Heart left ventricle (tissue), 16 donors: ENCODE measurements at regions not wholly inside any gene's neighbourhood (a gene's known extent, or its start where the extent isn't known, plus 50 kb on each side); places are given as distances from the start of the nearest gene placed in this dataset.
"Not testable (repeated sequence)": the region's sequence is repeated elsewhere in the genome, so short reads cannot be mapped to it uniquely, and the experiment has no call there.

Source experiments
- ATAC-seq, 4 donors: fragments of 200-7000 bp; cut with Tn5 transposase; one replicate each; pipeline ENCODE4 v1.9.1; 2020 to 2022; ENCODE audit warnings: moderate library complexity in 4 of 4, mild to moderate bottlenecking in 3 of 4, moderate number of reproducible peaks in 1 of 4
- DNase-seq, 5 donors: peaks; one replicate each; pipeline ENCODE4 v3.0.0-alpha.2; 2020
- H3K27ac ChIP-seq, 12 donors: fragments of 200-600 bp; sonication (generic) in 4 of 12; one replicate each; pipeline versions ENCODE4 v1.5.0 to v1.8.0; 2016 to 2022; ENCODE audit warnings: mild to moderate bottlenecking in 2 of 12
- H3K27me3 ChIP-seq, 9 donors: fragments of 200-600 bp; sonication (generic) in 2 of 9; one replicate each; pipeline versions ENCODE4 v1.5.1 to v1.8.0; 2016 to 2022; ENCODE audit warnings: mild to moderate bottlenecking in 3 of 9
- H3K36me3 ChIP-seq, 9 donors: fragments of 200-600 bp; sonication (generic) in 2 of 9; one replicate each; pipeline versions ENCODE4 v1.5.0 to v1.8.0; 2018 to 2022; ENCODE audit warnings: mild to moderate bottlenecking in 2 of 9
- H3K4me1 ChIP-seq, 12 donors: fragments of 200-600 bp; sonication (generic) in 4 of 12; one replicate each; pipeline versions ENCODE4 v1.5.0 to v1.8.0; 2016 to 2022; ENCODE audit warnings: mild to moderate bottlenecking in 3 of 12
- H3K4me3 ChIP-seq, 12 donors: fragments of 200-600 bp; sonication (generic) in 4 of 12; one replicate each; pipeline versions ENCODE4 v1.5.0 to v1.8.0; 2017 to 2022; ENCODE audit warnings: mild to moderate bottlenecking in 9 of 12, moderate library complexity in 4 of 12
- H3K9me3 ChIP-seq, 12 donors: fragments of 200-600 bp; sonication (generic) in 4 of 12; one replicate each; pipeline versions ENCODE4 v1.5.0 to v1.8.0; 2016 to 2022; ENCODE audit warnings: mild to moderate bottlenecking in 1 of 12
- POLR2A ChIP-seq, 2 donors: fragments of 450-650 bp; IDR thresholded peaks; one replicate each; pipeline ENCODE4 v1.6.1; 2017; ENCODE audit warnings: antibody characterized with exemption in 2 of 2, mild to moderate bottlenecking in 2 of 2, moderate library complexity in 2 of 2
- WGBS, 4 donors: extraction: QIAGEN DNeasy Blood & Tissue Kit in 2 of 4; methylation state at CpG; one replicate each; pipeline versions ENCODE4 v1.1.5 to v1.1.7; 2013 to 2018; 5-methylcytosine and 5-hydroxymethylcytosine counted together
- intact Hi-C, 10 donors: fragments of 100-400 bp; cut with DNase I; formaldehyde crosslinking; loops; one replicate each; pipeline versions ENCODE4 v1.11.1 to v1.14.2; 2022
- TF ChIP-seq, protein P1 (sequence below), 12 donors: fragments of 200-600 bp; sonication (generic) in 4 of 12; IDR thresholded peaks; one replicate each; pipeline versions ENCODE4 v1.5.0 to v1.8.0; 2018 to 2022; ENCODE audit warnings: antibody characterized with exemption in 12 of 12, mild to moderate bottlenecking in 5 of 12
- donor health status: ischemic (EF 13 %, LVEDD 7.1; RV severe dilation, severe dysfunction).
- donor health status: healthy with polysubstance abuse.
- donor health status: DM: no; HTN: yes; CAD: no.
- donor health status: DM: no; HTN: no; CAD: no.
- donor health status: ischemic (EF 25% LVEDD 6.9; RV normal size, moderate dysfunction).
- donor health status: ischemic (EF 25% LVEDD 5.7; RV mildly dilated, moderate dysfunction).
- donor health status: healthy.
- donor health status: DM: yes; HTN: yes; CAD: no.
- donor health status: ischemic (EF 35%, LVEDD 5.7; RV mildly dilated, moderate dysfunction).
- donor health status: nonischemic (EF 11% LVEDD 7.7; RV severe dilation, severe dysfunction).
- donor health status: DM: yes; HTN: yes; CAD: no.
- donor health status: PGD.
- donor health status: ischemic (EF 29% LVEDD 5.4; RV normal size, mild dysfunction).
- donor health status: nonischemic (EF 23%, LVEDD 6.1; RV moderate dilation, normal function).

DNA sequence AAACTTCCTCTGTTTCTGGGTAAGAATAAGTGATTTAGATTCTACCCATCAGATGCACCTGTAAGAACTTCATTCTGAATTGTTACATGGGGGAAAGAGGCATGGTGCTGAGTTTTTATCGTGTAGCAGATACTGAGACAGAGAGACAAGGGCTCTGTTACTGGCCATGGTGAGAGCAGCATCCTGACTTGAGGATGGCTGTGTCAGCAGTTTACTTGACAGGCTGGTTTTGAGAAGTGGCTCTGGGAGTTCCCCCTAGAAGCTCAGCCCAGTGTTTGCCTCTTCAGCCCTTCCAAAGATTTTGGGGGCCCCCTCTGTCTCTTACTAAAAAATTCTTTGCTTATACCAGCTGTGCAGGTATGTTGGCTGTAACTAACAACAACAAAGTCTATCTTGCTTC lies 510.5 kb downstream of the LRRC70 start:
- H3K9me3 ChIP-seq = peaks cover 0 to 6% (median 0%) of the 10 kb centered on the region in 12 donors
- intact Hi-C loops = no loop called here
- DNase-seq (no peak), ATAC-seq (no peak)
- H3K27ac ChIP-seq = no peak overlapping the region
- WGBS, 4 donors = 48 to 67% (median 61%) methylated on average over 1 of the region's 1 CpG
- H3K4me3 ChIP-seq = no peak overlapping the region
- TF ChIP-seq, protein P1, sequence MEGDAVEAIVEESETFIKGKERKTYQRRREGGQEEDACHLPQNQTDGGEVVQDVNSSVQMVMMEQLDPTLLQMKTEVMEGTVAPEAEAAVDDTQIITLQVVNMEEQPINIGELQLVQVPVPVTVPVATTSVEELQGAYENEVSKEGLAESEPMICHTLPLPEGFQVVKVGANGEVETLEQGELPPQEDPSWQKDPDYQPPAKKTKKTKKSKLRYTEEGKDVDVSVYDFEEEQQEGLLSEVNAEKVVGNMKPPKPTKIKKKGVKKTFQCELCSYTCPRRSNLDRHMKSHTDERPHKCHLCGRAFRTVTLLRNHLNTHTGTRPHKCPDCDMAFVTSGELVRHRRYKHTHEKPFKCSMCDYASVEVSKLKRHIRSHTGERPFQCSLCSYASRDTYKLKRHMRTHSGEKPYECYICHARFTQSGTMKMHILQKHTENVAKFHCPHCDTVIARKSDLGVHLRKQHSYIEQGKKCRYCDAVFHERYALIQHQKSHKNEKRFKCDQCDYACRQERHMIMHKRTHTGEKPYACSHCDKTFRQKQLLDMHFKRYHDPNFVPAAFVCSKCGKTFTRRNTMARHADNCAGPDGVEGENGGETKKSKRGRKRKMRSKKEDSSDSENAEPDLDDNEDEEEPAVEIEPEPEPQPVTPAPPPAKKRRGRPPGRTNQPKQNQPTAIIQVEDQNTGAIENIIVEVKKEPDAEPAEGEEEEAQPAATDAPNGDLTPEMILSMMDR (IDR thresholded peaks at IDR 0.05) = no peak
- no peak for TF ChIP-seq POLR2A (IDR thresholded peaks at IDR 0.05)
- H3K4me1 ChIP-seq = no peaks in the 10 kb centered on the region
- no peaks in the 10 kb centered on the region for H3K27me3 ChIP-seq
- no peaks in the 10 kb centered on the region for H3K36me3 ChIP-seq

DNA sequence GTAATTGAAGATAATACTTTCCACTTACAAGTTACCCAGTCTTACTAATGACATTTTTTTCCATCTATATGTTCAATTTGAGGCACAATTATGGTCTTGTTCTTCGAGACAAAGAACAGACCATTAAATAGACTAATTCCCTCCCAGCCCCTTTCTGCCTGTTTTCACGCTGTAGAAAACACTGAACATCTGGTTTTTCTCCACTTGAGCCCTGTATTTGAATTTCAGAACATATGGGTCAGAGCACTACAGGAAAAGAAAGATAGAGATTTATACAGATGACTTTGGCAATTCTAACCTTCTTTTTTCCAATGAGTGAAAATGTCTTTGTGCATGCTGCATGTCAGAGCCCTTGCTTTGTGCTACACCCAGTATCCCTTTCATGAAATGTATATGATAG lies 506.9 kb downstream of the LRRC70 start:
- Histone ChIP-seq H3K27ac (no peak overlapping the region), H3K4me3 (no peak overlapping the region), H3K36me3 (no peaks in the 10 kb centered on the region), H3K27me3 (no peaks in the 10 kb centered on the region), H3K4me1 (no peaks in the 10 kb centered on the region), H3K9me3 (no peaks in the 10 kb centered on the region)
- WGBS, 4 donors = 23 to 58% (median 43%) methylated on average over 2 of the region's 2 CpGs
- ATAC-seq (no peak), DNase-seq (no peak)
- intact Hi-C loops = no loop called here
- TF ChIP-seq, protein P1 (IDR thresholded peaks at IDR 0.05) = no peak
- TF ChIP-seq POLR2A (IDR thresholded peaks at IDR 0.05) = no peak

DNA sequence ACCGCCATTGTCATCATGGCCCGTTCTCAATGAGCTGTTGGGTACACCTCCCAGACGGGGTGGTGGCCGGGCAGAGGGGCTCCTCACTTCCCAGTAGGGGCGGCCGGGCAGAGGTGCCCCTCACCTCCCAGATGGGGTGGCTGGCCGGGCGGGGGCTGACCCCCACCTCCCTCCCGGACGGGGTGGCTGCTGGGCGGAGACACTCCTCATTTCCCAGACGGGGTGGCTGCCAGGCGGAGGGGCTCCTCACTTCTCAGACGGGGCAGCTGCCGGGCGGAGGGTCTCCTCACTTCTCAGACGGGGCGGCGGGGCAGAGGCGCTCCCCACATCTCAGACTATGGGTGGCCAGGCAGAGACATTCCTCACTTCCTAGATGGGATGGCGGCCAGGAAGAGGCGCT lies 505.1 kb downstream of the LRRC70 start:
- H3K4me3 ChIP-seq, ATAC-seq, intact Hi-C loops, H3K36me3 ChIP-seq, H3K9me3 ChIP-seq, H3K27ac ChIP-seq, H3K27me3 ChIP-seq, DNase-seq, H3K4me1 ChIP-seq: not testable (repeated sequence)
- 80 to 96% (median 92%) methylated on average over 4 to 22 of the region's 22 CpGs for WGBS, 4 donors

DNA sequence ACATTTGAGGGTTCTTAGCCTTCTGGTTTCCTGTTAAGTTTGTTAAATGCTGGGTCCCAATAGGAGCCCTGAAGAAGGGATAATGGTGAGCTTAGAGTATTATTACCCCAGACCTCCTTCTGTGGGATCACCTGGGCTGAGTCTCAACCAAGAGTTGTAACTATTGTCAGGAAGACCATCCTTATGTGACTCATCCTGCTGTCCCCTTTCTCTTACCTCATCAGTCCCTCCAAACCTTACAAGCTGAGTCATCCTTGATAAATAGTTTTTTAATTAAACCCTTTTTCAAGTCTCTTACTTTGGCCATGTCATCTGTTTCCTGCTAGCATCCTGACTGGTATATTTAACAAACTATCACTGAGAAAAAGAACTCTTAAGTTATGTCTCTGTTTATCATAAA lies 502.8 kb downstream of the LRRC70 start:
- Histone ChIP-seq H3K27ac (no peak overlapping the region), H3K27me3 (no peaks in the 10 kb centered on the region), H3K36me3 (no peaks in the 10 kb centered on the region), H3K4me3 (no peak overlapping the region), H3K4me1 (no peaks in the 10 kb centered on the region), H3K9me3 (no peaks in the 10 kb centered on the region)
- intact Hi-C loops = no loop called here
- no peak for DNase-seq
- no peak for ATAC-seq
- TF ChIP-seq, protein P1 (IDR thresholded peaks at IDR 0.05) = no peak
- no peak for TF ChIP-seq POLR2A (IDR thresholded peaks at IDR 0.05)

DNA sequence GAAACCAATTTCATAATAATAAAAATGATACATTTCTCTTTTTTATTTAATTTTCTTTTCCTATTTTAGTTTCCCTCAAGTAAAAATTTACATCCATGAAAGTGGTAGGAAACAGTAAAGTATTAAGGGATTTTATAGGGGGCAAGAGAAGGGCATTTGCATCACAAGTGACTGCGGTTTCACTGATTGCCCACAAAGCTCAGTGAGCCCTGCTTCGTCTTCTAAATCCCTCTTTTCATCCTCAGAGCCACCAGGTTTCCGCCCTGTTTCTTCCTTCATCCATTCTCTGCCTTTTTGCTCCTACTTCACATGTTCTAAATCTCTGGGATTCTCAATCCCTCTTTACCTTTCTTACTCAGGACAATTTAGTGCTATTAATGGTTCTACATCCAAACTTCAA lies 491.4 kb downstream of the LRRC70 start:
- DNase-seq = no peak
- Histone ChIP-seq H3K9me3 (no peaks in the 10 kb centered on the region), H3K4me3 (no peak overlapping the region), H3K27ac (no peak overlapping the region), H3K4me1 (no peaks in the 10 kb centered on the region), H3K36me3 (no peaks in the 10 kb centered on the region), H3K27me3 (no peaks in the 10 kb centered on the region)
- intact Hi-C loops = no loop called here
- ATAC-seq = no peak
- 76 to 83% (median 79%) methylated on average over 3 of the region's 3 CpGs for WGBS, 4 donors
- TF ChIP-seq, protein P1 (IDR thresholded peaks at IDR 0.05) = no peak
- TF ChIP-seq POLR2A (IDR thresholded peaks at IDR 0.05) = no peak
